Activated CD4-positive, alpha-beta T cell treated with anti-CD3 and anti-CD28 coated beads, Interleukin-2, amount 10 ng/mL, durations not matched to agents 24 days and 14 days (primary cell): ENCODE measurements at regions not wholly inside any gene's neighbourhood (a gene's known extent, or its start where the extent isn't known, plus 50 kb on each side); places are given as distances from the start of the nearest gene placed in this dataset.

ENCODE experiments used
- DNase-seq: peaks from one replicate; pipeline ENCODE4 v3.0.0; 2022
- H3K27ac Mint-ChIP-seq: one replicate; pipeline ENCODE4 v1.8.0; 2022; ENCODE audit warnings: mild to moderate bottlenecking, mixed read lengths
- H3K27me3 Mint-ChIP-seq: one replicate; pipeline ENCODE4 v1.8.0; 2022; ENCODE audit warnings: mixed read lengths
- H3K36me3 Mint-ChIP-seq: one replicate; pipeline ENCODE4 v1.8.0; 2022; ENCODE audit warnings: low read depth, mild to moderate bottlenecking, mixed read lengths
- H3K4me1 Mint-ChIP-seq: one replicate; pipeline ENCODE4 v1.8.0; 2021; ENCODE audit warnings: mixed read lengths
- H3K4me3 Mint-ChIP-seq: one replicate; pipeline ENCODE4 v1.8.0; 2022; ENCODE audit warnings: mild to moderate bottlenecking, moderate library complexity, mixed read lengths
- H3K9me3 Mint-ChIP-seq: one replicate; pipeline ENCODE4 v1.8.0; 2021; ENCODE audit warnings: mixed read lengths
- intact Hi-C: fragments of 100-400 bp; cut with micrococcal nuclease; formaldehyde crosslinking; loops from one replicate; pipeline ENCODE4 v1.15.1; 2023

- intact Hi-C loops, result no loop called here
- Mint-ChIP-seq H3K27ac (no peak overlapping the region), H3K4me3 (no peak overlapping the region), H3K27me3 (no peaks in the 10 kb centered on the region), H3K4me1 (peaks cover 9% of the 10 kb centered on the region), H3K36me3 (peaks cover 5% of the 10 kb centered on the region), H3K9me3 (peaks cover 7% of the 10 kb centered on the region)
- no peak for DNase-seq
Measured at GRCh38 chr11:104713401-104713800, 184.9 kb downstream of the CASP12 start.

DNA sequence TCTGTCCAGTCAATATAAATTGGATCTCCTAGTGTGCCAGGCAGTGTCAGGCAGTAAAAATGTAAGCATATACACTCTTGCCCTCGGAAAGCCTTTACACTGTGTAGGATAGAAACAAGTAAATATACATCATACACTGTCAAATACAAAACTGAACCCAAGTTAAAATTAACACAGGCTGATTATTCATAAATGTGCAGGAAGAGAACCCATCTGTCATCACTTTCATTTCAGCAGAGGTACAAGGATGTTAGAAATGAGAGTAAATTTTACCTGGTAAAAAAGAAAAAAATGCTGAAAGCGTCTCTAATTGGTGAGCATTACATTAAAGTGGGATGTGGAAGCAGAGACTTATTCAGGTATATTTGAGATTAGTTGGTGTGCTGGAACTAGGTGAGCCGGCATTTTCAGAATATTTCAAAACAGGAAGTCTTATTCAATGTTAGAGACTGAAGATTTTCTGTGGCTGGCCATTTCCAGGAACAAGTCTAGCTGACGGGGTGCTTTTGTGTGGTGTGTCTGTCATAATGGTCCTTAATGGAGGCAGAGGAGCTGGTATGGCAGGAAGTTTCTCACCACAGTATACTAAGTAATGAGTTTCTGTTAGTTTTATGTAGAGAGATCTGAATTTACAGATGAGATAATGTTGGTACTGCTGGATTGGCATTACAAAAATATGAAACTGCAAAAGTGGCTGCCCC, 192.6 kb downstream of the CASP12 start:
- intact Hi-C loops, result loop anchor here (1.0 to 10.0 kb wide), 9 partner anchors 27 to 589 kb away; partner anchors contain the start of genes CARD16 and CASP4
- peaks cover 16% of the 10 kb centered on the region for H3K9me3 Mint-ChIP-seq
- H3K4me3 Mint-ChIP-seq, result peak overlapping the region; percentile 86
- peaks cover 14% of the 10 kb centered on the region for H3K36me3 Mint-ChIP-seq
- DNase-seq, result peak; percentile 93
- H3K27me3 Mint-ChIP-seq, result no peaks in the 10 kb centered on the region
- H3K4me1 Mint-ChIP-seq, result peaks cover 42% of the 10 kb centered on the region
- H3K27ac Mint-ChIP-seq, result peak overlapping the region; percentile 94

GRCh38 chr11:104704888-104705287, 193.4 kb downstream of the CASP12 start:
- DNase-seq, result no peak
- peak overlapping the region; percentile 86 for H3K4me3 Mint-ChIP-seq
- intact Hi-C loops, result loop anchor here (5.0 to 10.0 kb wide), 7 partner anchors 90 to 590 kb away; partner anchors contain the start of genes CARD16 and CASP4
- peaks cover 46% of the 10 kb centered on the region for H3K4me1 Mint-ChIP-seq
- peak overlapping the region; percentile 94 for H3K27ac Mint-ChIP-seq
- H3K9me3 Mint-ChIP-seq, result peaks cover 16% of the 10 kb centered on the region
- H3K36me3 Mint-ChIP-seq, result peaks cover 14% of the 10 kb centered on the region
- H3K27me3 Mint-ChIP-seq, result no peaks in the 10 kb centered on the region

DNA sequence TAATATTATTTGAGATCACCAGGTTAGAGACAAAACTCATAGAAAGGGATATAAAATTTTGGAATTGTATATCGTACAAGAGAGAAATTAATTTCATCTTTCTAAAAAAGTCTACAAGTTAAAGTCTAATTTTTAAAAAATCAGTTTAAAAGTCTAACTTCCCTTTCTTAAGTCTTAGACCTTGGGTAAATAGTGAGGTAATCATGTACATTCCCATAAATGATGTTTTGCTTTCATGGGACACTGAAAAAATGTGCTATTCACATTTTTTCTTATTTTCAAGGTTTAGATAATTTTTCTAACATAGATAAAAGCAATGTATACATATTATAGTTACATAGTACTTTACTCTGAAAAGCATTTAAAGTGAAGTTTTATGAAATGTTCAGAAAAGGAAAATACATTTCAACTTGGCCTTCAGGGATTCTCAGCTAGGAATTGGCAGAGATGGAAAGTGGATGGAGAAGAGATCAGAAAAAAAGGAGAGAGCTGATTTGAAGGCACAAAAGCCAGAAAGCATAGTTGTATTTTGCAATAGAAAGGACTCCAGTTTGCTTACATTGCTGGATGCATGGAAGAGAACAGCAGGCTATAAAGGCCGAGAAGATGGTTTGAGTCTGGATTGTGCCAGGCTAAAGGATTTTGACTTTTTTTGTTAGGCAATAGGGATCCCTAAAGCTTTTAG, 194.0 kb downstream of the CASP12 start:
- Mint-ChIP-seq H3K4me3 (peak overlapping the region; percentile 86), H3K36me3 (peaks cover 14% of the 10 kb centered on the region), H3K27ac (peak overlapping the region; percentile 94), H3K9me3 (peaks cover 16% of the 10 kb centered on the region), H3K27me3 (no peaks in the 10 kb centered on the region), H3K4me1 (peaks cover 43% of the 10 kb centered on the region)
- no peak for DNase-seq
- intact Hi-C loops, result loop anchor here (10.0 kb wide), 3 partner anchors 91 to 591 kb away; no protein-coding TSS in a partner anchor

DNA sequence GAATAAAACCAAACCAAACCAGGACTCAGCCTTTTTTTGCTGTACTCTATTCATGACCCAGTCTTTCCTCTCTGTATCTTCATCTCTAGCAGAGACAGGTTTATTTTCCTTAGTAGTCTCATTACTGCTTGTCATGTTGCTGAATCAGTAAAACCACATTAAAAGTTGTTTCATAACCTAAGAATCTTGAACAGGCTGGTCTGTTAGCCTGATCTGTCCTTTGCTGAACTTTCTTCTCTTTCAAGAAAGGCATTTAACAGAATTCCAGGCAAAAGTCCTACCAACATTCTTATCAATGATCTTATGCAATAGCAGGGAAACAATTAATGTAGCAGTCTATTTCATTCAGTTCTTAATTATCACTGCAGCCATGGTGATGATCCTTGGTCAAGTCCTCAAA, 197.7 kb downstream of the CASP12 start:
- Mint-ChIP-seq H3K4me1 (peaks cover 25% of the 10 kb centered on the region), H3K4me3 (peak overlapping the region; percentile 38), H3K27ac (peak overlapping the region; percentile 21), H3K36me3 (peaks cover 7% of the 10 kb centered on the region), H3K27me3 (no peaks in the 10 kb centered on the region), H3K9me3 (peaks cover 9% of the 10 kb centered on the region)
- DNase-seq, result peak; percentile 56
- intact Hi-C loops, result loop anchor here (10.0 kb wide), 3 partner anchors 94 to 594 kb away; no protein-coding TSS in a partner anchor

DNA sequence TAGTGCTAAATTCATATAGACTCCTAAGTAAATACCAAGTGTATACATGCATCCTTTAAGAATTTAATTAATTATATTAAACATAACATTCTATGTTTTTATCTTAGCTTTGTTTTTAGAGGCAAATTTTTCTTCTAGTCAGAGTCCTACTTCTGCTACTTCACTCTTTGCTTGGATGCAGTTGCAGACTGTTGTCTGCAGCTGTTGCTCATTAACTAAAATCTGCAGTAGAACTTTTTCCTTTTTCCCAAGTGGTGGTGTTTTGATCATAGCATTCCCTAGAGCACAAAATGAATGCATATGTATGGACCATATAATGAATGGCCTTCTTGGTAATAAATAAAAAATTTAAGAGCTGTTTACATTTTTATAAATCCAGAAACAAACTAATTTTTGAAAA, 198.3 kb downstream of the CASP12 start:
- H3K36me3 Mint-ChIP-seq, result peaks cover 6% of the 10 kb centered on the region
- peaks cover 9% of the 10 kb centered on the region for H3K9me3 Mint-ChIP-seq
- no peak overlapping the region for H3K4me3 Mint-ChIP-seq
- intact Hi-C loops, result loop anchor here (10.0 kb wide), 3 partner anchors 95 to 595 kb away; no protein-coding TSS in a partner anchor
- H3K27me3 Mint-ChIP-seq, result no peaks in the 10 kb centered on the region
- no peak overlapping the region for H3K27ac Mint-ChIP-seq
- DNase-seq, result no peak
- H3K4me1 Mint-ChIP-seq, result peaks cover 19% of the 10 kb centered on the region

DNA sequence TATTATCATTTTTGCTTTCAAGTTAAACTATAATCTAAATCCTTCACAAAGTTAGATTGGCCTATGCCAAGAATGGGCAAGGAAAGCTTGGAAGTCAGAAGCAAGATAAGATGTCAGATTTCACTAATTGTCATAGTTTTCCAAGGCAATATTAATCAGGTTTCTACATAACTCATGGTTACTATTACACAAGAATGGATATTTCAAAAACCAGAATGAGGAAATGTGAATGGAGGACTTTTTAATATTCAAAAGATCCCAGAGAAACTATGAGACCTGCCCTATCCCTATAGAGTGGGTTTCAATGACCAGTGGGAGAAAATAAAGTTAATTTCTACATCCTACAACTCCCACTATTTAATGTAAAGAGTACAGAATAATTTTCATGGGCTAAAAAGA, 203.2 kb downstream of the CASP12 start:
- peaks cover 6% of the 10 kb centered on the region for H3K36me3 Mint-ChIP-seq
- peaks cover 2% of the 10 kb centered on the region for H3K4me1 Mint-ChIP-seq
- H3K4me3 Mint-ChIP-seq, result no peak overlapping the region
- peaks cover 13% of the 10 kb centered on the region for H3K9me3 Mint-ChIP-seq
- intact Hi-C loops, result no loop called here
- no peak overlapping the region for H3K27ac Mint-ChIP-seq
- no peaks in the 10 kb centered on the region for H3K27me3 Mint-ChIP-seq
- no peak for DNase-seq

GRCh38 chr11:104694259-104695064, 203.8 kb downstream of the CASP12 start:
- Mint-ChIP-seq H3K4me3 (no peak overlapping the region), H3K27me3 (no peaks in the 10 kb centered on the region), H3K9me3 (peaks cover 13% of the 10 kb centered on the region), H3K4me1 (peaks cover 2% of the 10 kb centered on the region), H3K36me3 (peaks cover 6% of the 10 kb centered on the region), H3K27ac (no peak overlapping the region)
- intact Hi-C loops, result no loop called here
- DNase-seq, result no peak

DNA sequence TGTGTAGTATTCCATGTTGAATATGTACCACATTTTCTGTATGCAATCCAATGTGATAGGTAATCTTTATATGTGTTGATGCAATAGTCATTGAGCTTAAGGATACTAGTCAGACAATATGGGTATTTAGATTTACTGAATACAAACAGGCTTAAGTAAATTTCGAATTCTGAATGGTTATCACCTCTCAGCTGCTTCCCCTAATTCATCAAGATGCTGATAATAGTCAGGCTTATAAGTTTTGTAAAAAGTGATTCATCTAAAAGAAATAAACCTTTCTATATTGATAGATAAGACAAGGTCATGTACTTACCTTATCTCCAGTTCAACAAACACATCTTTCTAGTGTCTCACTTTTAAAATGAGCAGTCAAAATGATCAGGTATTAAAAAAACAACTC, 205.5 kb downstream of the CASP12 start:
- Mint-ChIP-seq H3K36me3 (peaks cover 6% of the 10 kb centered on the region), H3K4me1 (peaks cover 3% of the 10 kb centered on the region), H3K9me3 (peaks cover 13% of the 10 kb centered on the region), H3K27ac (no peak overlapping the region), H3K27me3 (no peaks in the 10 kb centered on the region), H3K4me3 (no peak overlapping the region)
- DNase-seq, result no peak
- intact Hi-C loops, result no loop called here

GRCh38 chr11:104691129-104691528, 207.1 kb downstream of the CASP12 start:
- intact Hi-C loops, result no loop called here
- Mint-ChIP-seq H3K4me3 (no peak overlapping the region), H3K36me3 (peaks cover 6% of the 10 kb centered on the region), H3K27ac (no peak overlapping the region), H3K9me3 (peaks cover 8% of the 10 kb centered on the region), H3K4me1 (peaks cover 3% of the 10 kb centered on the region), H3K27me3 (no peaks in the 10 kb centered on the region)
- no peak for DNase-seq

DNA sequence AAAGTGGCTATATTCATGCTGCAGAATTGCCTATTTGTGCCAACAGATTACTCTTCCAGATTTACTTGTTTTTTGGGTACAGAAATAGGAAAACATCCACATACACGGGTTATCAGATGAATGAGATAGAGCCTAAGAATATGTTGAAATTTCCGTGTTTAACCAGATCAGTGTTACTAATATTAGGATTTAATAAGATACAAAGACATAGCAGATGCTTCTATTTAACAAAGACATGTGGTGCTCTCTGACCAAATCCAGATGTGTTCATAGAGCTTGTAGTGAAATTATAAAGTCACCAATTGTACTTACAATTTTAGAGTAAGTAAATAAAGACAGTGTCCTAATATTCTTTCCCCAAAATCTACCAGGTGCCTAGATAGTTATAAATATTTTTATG, 208.0 kb downstream of the CASP12 start:
- Mint-ChIP-seq H3K27me3 (no peaks in the 10 kb centered on the region), H3K9me3 (peaks cover 9% of the 10 kb centered on the region), H3K27ac (no peak overlapping the region), H3K36me3 (peaks cover 6% of the 10 kb centered on the region), H3K4me3 (no peak overlapping the region), H3K4me1 (peaks cover 3% of the 10 kb centered on the region)
- intact Hi-C loops, result no loop called here
- no peak for DNase-seq

DNA sequence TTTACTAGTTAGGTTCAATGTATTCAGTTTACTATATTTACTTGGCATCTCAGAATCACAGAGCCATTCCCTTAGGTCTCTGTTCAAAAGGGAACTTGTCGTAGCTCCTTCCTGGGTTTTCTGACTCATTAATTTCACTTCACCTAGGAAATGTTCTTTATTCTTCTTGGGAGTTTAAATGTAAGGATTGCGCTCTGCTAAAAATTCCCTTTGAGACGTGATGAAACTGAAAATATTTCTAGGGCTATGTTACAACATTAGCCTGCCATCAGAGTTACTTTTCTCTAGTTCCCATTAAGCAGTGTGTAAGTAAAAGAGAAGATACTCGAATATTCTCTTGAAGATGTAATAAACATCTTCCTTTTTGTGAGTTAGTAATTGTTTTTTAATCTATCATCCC, 209.5 kb downstream of the CASP12 start:
- Mint-ChIP-seq H3K4me1 (peaks cover 2% of the 10 kb centered on the region), H3K27me3 (no peaks in the 10 kb centered on the region), H3K27ac (no peak overlapping the region), H3K9me3 (peaks cover 13% of the 10 kb centered on the region), H3K36me3 (peaks cover 6% of the 10 kb centered on the region), H3K4me3 (no peak overlapping the region)
- intact Hi-C loops, result no loop called here
- no peak for DNase-seq

DNA sequence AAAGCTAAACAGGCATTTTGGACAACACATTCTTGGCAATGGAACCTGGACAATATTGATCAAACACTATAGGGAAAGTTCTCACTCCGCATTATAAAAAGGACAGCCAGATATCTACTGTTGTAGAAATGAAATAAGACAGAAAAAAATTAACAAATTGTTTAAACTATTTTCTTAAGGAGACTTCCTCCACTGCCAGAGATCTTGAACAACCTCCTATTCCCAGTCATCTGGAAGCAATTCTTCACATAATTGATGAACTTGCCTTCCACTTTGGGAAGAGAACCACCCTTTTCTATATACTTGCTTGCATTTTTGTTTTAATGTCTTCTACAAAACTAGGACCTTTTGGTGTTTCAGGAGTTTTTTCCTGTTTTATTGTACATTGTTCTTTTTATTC, 216.1 kb downstream of the CASP12 start:
- peaks cover 7% of the 10 kb centered on the region for H3K9me3 Mint-ChIP-seq
- no peaks in the 10 kb centered on the region for H3K27me3 Mint-ChIP-seq
- H3K4me3 Mint-ChIP-seq, result no peak overlapping the region
- no peaks in the 10 kb centered on the region for H3K4me1 Mint-ChIP-seq
- intact Hi-C loops, result no loop called here
- no peak for DNase-seq
- H3K27ac Mint-ChIP-seq, result no peak overlapping the region
- H3K36me3 Mint-ChIP-seq, result no peaks in the 10 kb centered on the region

- Mint-ChIP-seq H3K4me1 (peaks cover under 1% of the 10 kb centered on the region), H3K4me3 (no peak overlapping the region), H3K27ac (no peak overlapping the region), H3K9me3 (peaks cover 7% of the 10 kb centered on the region), H3K36me3 (no peaks in the 10 kb centered on the region), H3K27me3 (no peaks in the 10 kb centered on the region)
- no peak for DNase-seq
- intact Hi-C loops, result no loop called here
Measured at GRCh38 chr11:104679258-104679657, 219.0 kb downstream of the CASP12 start.
